Hepatocyte (in vitro differentiated cells): ENCODE measurements at regions not wholly inside any gene's neighbourhood (a gene's known extent, or its start where the extent isn't known, plus 50 kb on each side); places are given as distances from the start of the nearest gene placed in this dataset.

Experiments
- EZH2 ChIP-seq: fragments of 200-600 bp; sonication (generic); IDR thresholded peaks from 2 replicates; pipeline ENCODE4 v1.6.1; 2016; ENCODE audit warnings: antibody characterized with exemption, mild to moderate bottlenecking, borderline replicate concordance
- EZH2phosphoT487 ChIP-seq: fragments of 200-600 bp; sonication (generic); IDR thresholded peaks from one replicate; pipeline ENCODE4 v1.6.1; 2018; ENCODE audit warnings: antibody characterized with exemption, mild to moderate bottlenecking, low read depth, moderate library complexity; ENCODE audit not compliant: unreplicated experiment, severe bottlenecking
- TF ChIP-seq, protein P1 (sequence below): fragments of 200-600 bp; sonication (generic); IDR thresholded peaks from 2 replicates; pipeline ENCODE4 v1.5.1; 2016; ENCODE audit warnings: antibody characterized with exemption, mild to moderate bottlenecking; ENCODE audit not compliant: poor library complexity

- TF ChIP-seq, protein P1, sequence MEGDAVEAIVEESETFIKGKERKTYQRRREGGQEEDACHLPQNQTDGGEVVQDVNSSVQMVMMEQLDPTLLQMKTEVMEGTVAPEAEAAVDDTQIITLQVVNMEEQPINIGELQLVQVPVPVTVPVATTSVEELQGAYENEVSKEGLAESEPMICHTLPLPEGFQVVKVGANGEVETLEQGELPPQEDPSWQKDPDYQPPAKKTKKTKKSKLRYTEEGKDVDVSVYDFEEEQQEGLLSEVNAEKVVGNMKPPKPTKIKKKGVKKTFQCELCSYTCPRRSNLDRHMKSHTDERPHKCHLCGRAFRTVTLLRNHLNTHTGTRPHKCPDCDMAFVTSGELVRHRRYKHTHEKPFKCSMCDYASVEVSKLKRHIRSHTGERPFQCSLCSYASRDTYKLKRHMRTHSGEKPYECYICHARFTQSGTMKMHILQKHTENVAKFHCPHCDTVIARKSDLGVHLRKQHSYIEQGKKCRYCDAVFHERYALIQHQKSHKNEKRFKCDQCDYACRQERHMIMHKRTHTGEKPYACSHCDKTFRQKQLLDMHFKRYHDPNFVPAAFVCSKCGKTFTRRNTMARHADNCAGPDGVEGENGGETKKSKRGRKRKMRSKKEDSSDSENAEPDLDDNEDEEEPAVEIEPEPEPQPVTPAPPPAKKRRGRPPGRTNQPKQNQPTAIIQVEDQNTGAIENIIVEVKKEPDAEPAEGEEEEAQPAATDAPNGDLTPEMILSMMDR, result no peak
- TF ChIP-seq EZH2 (no peak), EZH2phosphoT487 (no peak)
Observed at GRCh38 chr22:19661156-19661555, 53.1 kb upstream of the SEPTIN5 start.
